CD14-positive monocyte (primary cell): ENCODE measurements at regions not wholly inside any gene's neighbourhood (a gene's known extent, or its start where the extent isn't known, plus 50 kb on each side); places are given as distances from the start of the nearest gene placed in this dataset.

Experiments used
- DNase-seq, 3 donors: peaks; one replicate each; pipeline ENCODE4 v3.0.0-alpha.2; 2011 to 2022
- H2AFZ ChIP-seq: 2 replicates; pipeline ENCODE4 v1.6.0; 2012; ENCODE audit warnings: mild to moderate bottlenecking, low read depth, low read length, inconsistent platforms; ENCODE audit not compliant: insufficient read depth, poor library complexity, severe bottlenecking
- H3K27ac ChIP-seq, 2 donors: 1 replicate in 1 of 2; 2 replicates in 1 of 2; pipeline ENCODE4 v1.5.1; 2012 to 2013; ENCODE audit warnings: low read length in 2 of 2, control low read depth in 1 of 2, inconsistent platforms in 1 of 2, low read depth in 1 of 2, mild to moderate bottlenecking in 1 of 2
- H3K27me3 ChIP-seq, 2 donors: one replicate each; pipeline versions ENCODE4 v1.6.0 to v1.6.1; 2011 to 2013; ENCODE audit warnings: low read length in 2 of 2; ENCODE audit not compliant: control insufficient read depth in 2 of 2, insufficient read depth in 2 of 2
- H3K36me3 ChIP-seq, 2 donors: replicated peaks in 1 of 2; 1 replicate in 1 of 2; 2 replicates in 1 of 2; pipeline versions ENCODE4 v1.5.1 to v1.6.1; 2012 to 2013; ENCODE audit warnings: low read length in 2 of 2, control low read depth in 1 of 2, inconsistent platforms in 1 of 2, mild to moderate bottlenecking in 1 of 2; ENCODE audit not compliant: insufficient read depth in 2 of 2, control insufficient read depth in 1 of 2
- H3K4me1 ChIP-seq, 2 donors: 1 replicate in 1 of 2; 2 replicates in 1 of 2; pipeline versions ENCODE4 v1.5.1 to v1.6.1; 2012 to 2013; ENCODE audit warnings: low read length in 2 of 2, control low read depth in 1 of 2, inconsistent platforms in 1 of 2, mild to moderate bottlenecking in 1 of 2, moderate library complexity in 1 of 2; ENCODE audit not compliant: insufficient read depth in 2 of 2, control insufficient read depth in 1 of 2
- H3K4me2 ChIP-seq: replicated peaks from 2 replicates; pipeline ENCODE3; 2012; ENCODE audit warnings: low read length, moderate library complexity, mild to moderate bottlenecking; ENCODE audit not compliant: poor library complexity, severe bottlenecking; ENCODE audit errors: extremely low read depth
- H3K4me3 ChIP-seq, 3 experiments: fragments of 200-600 bp in 1 of 3; sonication (generic) in 1 of 3; replicated peaks in 1 of 3; 1 replicate in 2 of 3; 2 replicates in 1 of 3; pipeline ENCODE4 v1.5.1; 2011 to 2013; ENCODE audit warnings: low read length in 3 of 3, mild to moderate bottlenecking in 3 of 3, control low read depth in 2 of 3, low read depth in 2 of 3, inconsistent platforms in 1 of 3, moderate library complexity in 1 of 3
- H3K79me2 ChIP-seq: 2 replicates; pipeline ENCODE4 v1.6.0; 2012; ENCODE audit warnings: mild to moderate bottlenecking, control low read depth, inconsistent platforms, low read length, moderate library complexity; ENCODE audit not compliant: insufficient read depth
- H3K9ac ChIP-seq: 2 replicates; pipeline ENCODE4 v1.6.0; 2017; ENCODE audit warnings: low read length, mild to moderate bottlenecking; ENCODE audit not compliant: insufficient read depth, poor library complexity, severe bottlenecking
- H3K9me3 ChIP-seq, 2 donors: replicated peaks in 1 of 2; 1 replicate in 1 of 2; 2 replicates in 1 of 2; pipeline versions ENCODE4 v1.5.1 to v1.6.1; 2012 to 2013; ENCODE audit warnings: low read length in 2 of 2, control low read depth in 1 of 2; ENCODE audit not compliant: control insufficient read depth in 1 of 2, insufficient read depth in 1 of 2
- H4K20me1 ChIP-seq: 2 replicates; pipeline ENCODE4 v1.6.0; 2012; ENCODE audit warnings: mild to moderate bottlenecking, low read length, control low read depth, moderate library complexity; ENCODE audit not compliant: insufficient read depth
- H3K27ac Mint-ChIP-seq, 7 donors: one replicate each; pipeline ENCODE4 v1.8.0; 2020; ENCODE audit warnings: mild to moderate bottlenecking in 7 of 7, mixed read lengths in 7 of 7, moderate library complexity in 6 of 7, inconsistent platforms in 2 of 7
- H3K27me3 Mint-ChIP-seq, 3 donors: one replicate each; pipeline ENCODE4 v1.8.0; 2021 to 2022; ENCODE audit warnings: low read depth in 3 of 3, mild to moderate bottlenecking in 3 of 3, mixed read lengths in 3 of 3, moderate library complexity in 3 of 3, inconsistent platforms in 1 of 3
- H3K36me3 Mint-ChIP-seq, 2 donors: one replicate each; pipeline ENCODE4 v1.8.0; 2020; ENCODE audit warnings: mixed read lengths in 2 of 2, inconsistent platforms in 1 of 2, mild to moderate bottlenecking in 1 of 2
- H3K4me1 Mint-ChIP-seq: one replicate; pipeline ENCODE4 v1.8.0; 2020; ENCODE audit warnings: mild to moderate bottlenecking, mixed read lengths
- H3K4me3 Mint-ChIP-seq, 2 donors: one replicate each; pipeline ENCODE4 v1.8.0; 2020; ENCODE audit warnings: mild to moderate bottlenecking in 2 of 2, mixed read lengths in 2 of 2, moderate library complexity in 1 of 2
- H3K9me3 Mint-ChIP-seq, 7 donors: one replicate each; pipeline ENCODE4 v1.8.0; 2020 to 2022; ENCODE audit warnings: mixed read lengths in 7 of 7, mild to moderate bottlenecking in 6 of 7, moderate library complexity in 6 of 7, inconsistent platforms in 2 of 7
- WGBS: methylation state at CpG from one replicate; pipeline ENCODE4 v1.1.5; 2013; ENCODE audit warnings: missing lambda C conversion rate; ENCODE audit not compliant: insufficient coverage; 5-methylcytosine and 5-hydroxymethylcytosine counted together
- intact Hi-C, 2 donors: fragments of 100-400 bp; cut with micrococcal nuclease; formaldehyde crosslinking; loops; one replicate each; pipeline versions ENCODE4 v1.15.0 to v1.15.1; 2023
- TF ChIP-seq, protein P1 (sequence below): fragments of 200-600 bp; IDR thresholded peaks from one replicate; pipeline ENCODE4 v1.8.0; 2022; ENCODE audit warnings: antibody characterized with exemption, mild to moderate bottlenecking

GRCh38 chrY:7274369-7274913 is 362.9 kb upstream of the AMELY start:
- no peaks in the 10 kb centered on the region for H3K36me3 Mint-ChIP-seq
- H3K27ac Mint-ChIP-seq, result peak overlapping the region in 1 of 7 donors; percentile 82
- no peaks in the 10 kb centered on the region for H3K9me3 Mint-ChIP-seq
- H3K27me3 Mint-ChIP-seq, result no peaks in the 10 kb centered on the region
- TF ChIP-seq, protein P1, sequence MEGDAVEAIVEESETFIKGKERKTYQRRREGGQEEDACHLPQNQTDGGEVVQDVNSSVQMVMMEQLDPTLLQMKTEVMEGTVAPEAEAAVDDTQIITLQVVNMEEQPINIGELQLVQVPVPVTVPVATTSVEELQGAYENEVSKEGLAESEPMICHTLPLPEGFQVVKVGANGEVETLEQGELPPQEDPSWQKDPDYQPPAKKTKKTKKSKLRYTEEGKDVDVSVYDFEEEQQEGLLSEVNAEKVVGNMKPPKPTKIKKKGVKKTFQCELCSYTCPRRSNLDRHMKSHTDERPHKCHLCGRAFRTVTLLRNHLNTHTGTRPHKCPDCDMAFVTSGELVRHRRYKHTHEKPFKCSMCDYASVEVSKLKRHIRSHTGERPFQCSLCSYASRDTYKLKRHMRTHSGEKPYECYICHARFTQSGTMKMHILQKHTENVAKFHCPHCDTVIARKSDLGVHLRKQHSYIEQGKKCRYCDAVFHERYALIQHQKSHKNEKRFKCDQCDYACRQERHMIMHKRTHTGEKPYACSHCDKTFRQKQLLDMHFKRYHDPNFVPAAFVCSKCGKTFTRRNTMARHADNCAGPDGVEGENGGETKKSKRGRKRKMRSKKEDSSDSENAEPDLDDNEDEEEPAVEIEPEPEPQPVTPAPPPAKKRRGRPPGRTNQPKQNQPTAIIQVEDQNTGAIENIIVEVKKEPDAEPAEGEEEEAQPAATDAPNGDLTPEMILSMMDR, result no peak
- Histone ChIP-seq H3K79me2 (no peaks in the 10 kb centered on the region), H3K9me3 (no peaks in the 10 kb centered on the region), H2AFZ (no peak overlapping the region), H3K36me3 (no peaks in the 10 kb centered on the region), H3K4me3 (peak overlapping the region in 1 of 3 experiments; percentile 62), H3K27ac (no peak overlapping the region), H3K27me3 (no peaks in the 10 kb centered on the region), H3K9ac (no peak overlapping the region), H4K20me1 (no peaks in the 10 kb centered on the region), H3K4me2 (no peak overlapping the region), H3K4me1 (peaks cover 0 to 19% of the 10 kb centered on the region in 2 donors)
- 0% methylated on average over 14 of the region's 54 CpGs for WGBS
- intact Hi-C loops, result no loop called here
- H3K4me1 Mint-ChIP-seq, result peaks cover 42% of the 10 kb centered on the region
- peak overlapping the region; percentile 85 to 94 for H3K4me3 Mint-ChIP-seq
- no peak for DNase-seq

DNA sequence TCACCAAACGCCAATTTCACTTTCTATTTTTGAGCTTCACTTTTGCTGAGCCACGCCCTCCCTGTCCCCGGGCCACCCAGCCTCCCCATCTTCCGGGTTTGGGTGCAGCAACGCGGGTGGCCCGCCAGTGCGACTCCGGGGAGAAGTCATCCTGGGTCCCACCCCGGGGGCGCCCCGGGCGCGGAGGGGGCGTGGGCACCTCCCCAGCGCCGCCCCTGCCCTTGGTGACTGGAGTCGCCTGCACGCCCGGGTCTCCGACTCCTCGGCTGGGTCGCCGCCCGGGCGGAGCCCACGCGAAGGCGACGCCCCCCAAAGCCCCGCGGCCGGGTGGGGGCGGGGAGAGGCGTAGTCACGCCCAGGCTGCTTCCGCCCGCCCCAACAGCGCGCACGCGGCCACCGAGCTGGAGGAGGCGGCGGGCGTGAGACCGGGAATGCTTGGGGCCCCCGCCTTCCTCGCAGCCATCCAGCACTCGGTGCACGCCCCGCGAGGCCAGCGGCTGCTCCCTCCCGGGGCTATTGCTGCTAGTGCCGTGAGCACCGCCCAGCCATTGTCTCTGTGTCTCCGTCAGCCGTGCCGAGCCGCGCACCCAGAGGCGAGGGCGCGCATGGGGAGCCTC is 362.1 kb upstream of the AMELY start:
- H3K9ac ChIP-seq, result no peak overlapping the region
- WGBS, result under 1% methylated on average over 56 of the region's 65 CpGs

More for the DNA sequence above, 362.1 kb upstream of the AMELY start:
- Histone ChIP-seq H2AFZ (no peak overlapping the region), H3K27ac (peak overlapping the region in 1 of 2 donors; percentile 75), H3K27me3 (no peaks in the 10 kb centered on the region), H3K36me3 (no peaks in the 10 kb centered on the region), H3K79me2 (no peaks in the 10 kb centered on the region), H3K9me3 (no peaks in the 10 kb centered on the region), H3K4me2 (no peak overlapping the region), H3K4me3 (peak overlapping the region in 1 of 3 experiments; percentile 73), H3K4me1 (peaks cover 0 to 19% of the 10 kb centered on the region in 2 donors), H4K20me1 (no peaks in the 10 kb centered on the region)
- TF ChIP-seq, protein P1, result no peak
- H3K9me3 Mint-ChIP-seq, result peaks cover 0 to 2% (median 0%) of the 10 kb centered on the region in 7 donors
- H3K27me3 Mint-ChIP-seq, result no peaks in the 10 kb centered on the region
- intact Hi-C loops, result no loop called here
- H3K4me1 Mint-ChIP-seq, result peaks cover 36% of the 10 kb centered on the region
- peak overlapping the region in 2 of 7 donors; percentile 87 to 93 for H3K27ac Mint-ChIP-seq
- no peaks in the 10 kb centered on the region for H3K36me3 Mint-ChIP-seq
- peak in 2 of 3 donors; percentile 62 to 73 for DNase-seq
- peak overlapping the region; percentile 88 to 94 for H3K4me3 Mint-ChIP-seq
